Heart left ventricle (tissue), 16 donors: ENCODE measurements at regions not wholly inside any gene's neighbourhood (a gene's known extent, or its start where the extent isn't known, plus 50 kb on each side); places are given as distances from the start of the nearest gene placed in this dataset.

Source experiments
- ATAC-seq, 4 donors: fragments of 200-7000 bp; cut with Tn5 transposase; one replicate each; pipeline ENCODE4 v1.9.1; 2020 to 2022; ENCODE audit warnings: moderate library complexity in 4 of 4, mild to moderate bottlenecking in 3 of 4, moderate number of reproducible peaks in 1 of 4
- DNase-seq, 5 donors: peaks; one replicate each; pipeline ENCODE4 v3.0.0-alpha.2; 2020
- H3K27ac ChIP-seq, 12 donors: fragments of 200-600 bp; sonication (generic) in 4 of 12; one replicate each; pipeline versions ENCODE4 v1.5.0 to v1.8.0; 2016 to 2022; ENCODE audit warnings: mild to moderate bottlenecking in 2 of 12
- H3K27me3 ChIP-seq, 9 donors: fragments of 200-600 bp; sonication (generic) in 2 of 9; one replicate each; pipeline versions ENCODE4 v1.5.1 to v1.8.0; 2016 to 2022; ENCODE audit warnings: mild to moderate bottlenecking in 3 of 9
- H3K36me3 ChIP-seq, 9 donors: fragments of 200-600 bp; sonication (generic) in 2 of 9; one replicate each; pipeline versions ENCODE4 v1.5.0 to v1.8.0; 2018 to 2022; ENCODE audit warnings: mild to moderate bottlenecking in 2 of 9
- H3K4me1 ChIP-seq, 12 donors: fragments of 200-600 bp; sonication (generic) in 4 of 12; one replicate each; pipeline versions ENCODE4 v1.5.0 to v1.8.0; 2016 to 2022; ENCODE audit warnings: mild to moderate bottlenecking in 3 of 12
- H3K4me3 ChIP-seq, 12 donors: fragments of 200-600 bp; sonication (generic) in 4 of 12; one replicate each; pipeline versions ENCODE4 v1.5.0 to v1.8.0; 2017 to 2022; ENCODE audit warnings: mild to moderate bottlenecking in 9 of 12, moderate library complexity in 4 of 12
- H3K9me3 ChIP-seq, 12 donors: fragments of 200-600 bp; sonication (generic) in 4 of 12; one replicate each; pipeline versions ENCODE4 v1.5.0 to v1.8.0; 2016 to 2022; ENCODE audit warnings: mild to moderate bottlenecking in 1 of 12
- CTCF ChIP-seq, 12 donors: fragments of 200-600 bp; sonication (generic) in 4 of 12; IDR thresholded peaks; one replicate each; pipeline versions ENCODE4 v1.5.0 to v1.8.0; 2018 to 2022; ENCODE audit warnings: antibody characterized with exemption in 12 of 12, mild to moderate bottlenecking in 5 of 12
- POLR2A ChIP-seq, 2 donors: fragments of 450-650 bp; IDR thresholded peaks; one replicate each; pipeline ENCODE4 v1.6.1; 2017; ENCODE audit warnings: antibody characterized with exemption in 2 of 2, mild to moderate bottlenecking in 2 of 2, moderate library complexity in 2 of 2
- WGBS, 4 donors: extraction: QIAGEN DNeasy Blood & Tissue Kit in 2 of 4; methylation state at CpG; one replicate each; pipeline versions ENCODE4 v1.1.5 to v1.1.7; 2013 to 2018; 5-methylcytosine and 5-hydroxymethylcytosine counted together
- intact Hi-C, 10 donors: fragments of 100-400 bp; cut with DNase I; formaldehyde crosslinking; loops; one replicate each; pipeline versions ENCODE4 v1.11.1 to v1.14.2; 2022
- donor health status: ischemic (EF 13 %, LVEDD 7.1; RV severe dilation, severe dysfunction).
- donor health status: healthy with polysubstance abuse.
- donor health status: DM: no; HTN: yes; CAD: no.
- donor health status: DM: no; HTN: no; CAD: no.
- donor health status: ischemic (EF 25% LVEDD 6.9; RV normal size, moderate dysfunction).
- donor health status: ischemic (EF 25% LVEDD 5.7; RV mildly dilated, moderate dysfunction).
- donor health status: healthy.
- donor health status: DM: yes; HTN: yes; CAD: no.
- donor health status: ischemic (EF 35%, LVEDD 5.7; RV mildly dilated, moderate dysfunction).
- donor health status: nonischemic (EF 11% LVEDD 7.7; RV severe dilation, severe dysfunction).
- donor health status: DM: yes; HTN: yes; CAD: no.
- donor health status: PGD.
- donor health status: ischemic (EF 29% LVEDD 5.4; RV normal size, mild dysfunction).
- donor health status: nonischemic (EF 23%, LVEDD 6.1; RV moderate dilation, normal function).

GRCh38 chr16:35405526-35405925 lies 1946.1 kb downstream of the TP53TG3F start:
- intact Hi-C loops, result no loop called here
- Histone ChIP-seq H3K4me3 (no peak overlapping the region), H3K27me3 (no peaks in the 10 kb centered on the region), H3K9me3 (peaks cover 0 to 10% (median 0%) of the 10 kb centered on the region in 12 donors), H3K4me1 (no peaks in the 10 kb centered on the region), H3K27ac (no peak overlapping the region), H3K36me3 (no peaks in the 10 kb centered on the region)
- no peak for ATAC-seq
- TF ChIP-seq POLR2A (IDR thresholded peaks at IDR 0.05), result no peak
- TF ChIP-seq CTCF (IDR thresholded peaks at IDR 0.05), result no peak
- WGBS, 4 donors, result 29 to 48% (median 34%) methylated on average over 1 of the region's 1 CpG
- no peak for DNase-seq

GRCh38 chr16:35409503-35409902 lies 1950.1 kb downstream of the TP53TG3F start:
- Histone ChIP-seq H3K4me1 (no peaks in the 10 kb centered on the region), H3K27ac (no peak overlapping the region), H3K27me3 (no peaks in the 10 kb centered on the region), H3K36me3 (no peaks in the 10 kb centered on the region), H3K4me3 (no peak overlapping the region), H3K9me3 (peaks cover 0 to 21% (median 0%) of the 10 kb centered on the region in 12 donors)
- intact Hi-C loops, result no loop called here
- no peak for TF ChIP-seq CTCF (IDR thresholded peaks at IDR 0.05)
- no peak for TF ChIP-seq POLR2A (IDR thresholded peaks at IDR 0.05)
- 54 to 67% (median 61%) methylated on average over 1 of the region's 1 CpG for WGBS, 4 donors
- DNase-seq (no peak), ATAC-seq (no peak)

- Histone ChIP-seq H3K9me3 (peaks cover 0 to 25% (median 0%) of the 10 kb centered on the region in 12 donors), H3K27me3 (no peaks in the 10 kb centered on the region), H3K27ac (no peak overlapping the region), H3K4me1 (no peaks in the 10 kb centered on the region), H3K4me3 (no peak overlapping the region), H3K36me3 (no peaks in the 10 kb centered on the region)
- DNase-seq, result no peak
- no peak for ATAC-seq
- intact Hi-C loops, result no loop called here
- no peak for TF ChIP-seq CTCF (IDR thresholded peaks at IDR 0.05)
- TF ChIP-seq POLR2A (IDR thresholded peaks at IDR 0.05), result no peak
Observed at GRCh38 chr16:35410438-35410837, 1951.0 kb downstream of the TP53TG3F start.

- H3K4me3 ChIP-seq, result no peak overlapping the region
- no peak overlapping the region for H3K27ac ChIP-seq
- H3K27me3 ChIP-seq, result no peaks in the 10 kb centered on the region
- no peaks in the 10 kb centered on the region for H3K36me3 ChIP-seq
- TF ChIP-seq CTCF (IDR thresholded peaks at IDR 0.05) (no peak), POLR2A (IDR thresholded peaks at IDR 0.05) (no peak)
- DNase-seq (no peak), ATAC-seq (no peak)
- intact Hi-C loops, result no loop called here
- H3K4me1 ChIP-seq, result no peaks in the 10 kb centered on the region
- WGBS, 4 donors, result 57 to 65% (median 61%) methylated on average over 1 of the region's 1 CpG
- peaks cover 0 to 30% (median 0%) of the 10 kb centered on the region in 12 donors for H3K9me3 ChIP-seq
Observed at GRCh38 chr16:35411156-35411555, 1951.7 kb downstream of the TP53TG3F start.
